Endometrial microvascular endothelial cells (primary cell): ENCODE measurements at regions not wholly inside any gene's neighbourhood (a gene's known extent, or its start where the extent isn't known, plus 50 kb on each side); places are given as distances from the start of the nearest gene placed in this dataset.

Source experiments
- in situ Hi-C: cut with HindIII; loops from 2 replicates; pipeline ENCODE4 v1.10.0; 2017; ENCODE audit warnings: low sequenced_read_pairs, low pct_unique_long_range_greater_than_20kb; ENCODE audit errors: inconsistent ontology term

- in situ Hi-C loops = loop anchor here (25.0 kb wide), 1 partner anchor 278 kb away; the partner anchor contains the start of gene TGFBR2
These were observed 272.5 kb upstream of the TGFBR2 start for GRCh38 chr3:30333903-30334302.

DNA sequence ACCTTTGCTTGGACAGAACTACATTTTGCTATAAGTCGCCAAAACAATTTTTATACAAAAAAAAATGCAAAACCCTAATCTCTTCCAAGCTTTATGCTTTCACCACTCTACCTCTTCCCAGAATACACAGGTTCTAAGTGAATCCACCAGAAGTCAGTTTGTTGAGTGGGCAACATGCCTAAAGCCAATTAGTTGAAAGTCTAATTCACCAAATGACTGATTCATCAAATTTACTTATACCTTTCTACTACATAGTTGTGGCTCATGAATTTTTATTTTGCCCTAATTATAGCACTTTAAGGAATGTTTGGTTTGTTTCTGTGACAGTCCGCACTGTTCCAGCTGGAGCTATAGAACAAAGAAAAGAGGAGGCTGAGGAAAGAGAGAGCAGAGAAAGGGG is 265.9 kb upstream of the TGFBR2 start:
- in situ Hi-C loops = loop anchor here (10.0 to 25.0 kb wide), 2 partner anchors 136 to 272 kb away; partner anchors contain the start of gene TGFBR2

DNA sequence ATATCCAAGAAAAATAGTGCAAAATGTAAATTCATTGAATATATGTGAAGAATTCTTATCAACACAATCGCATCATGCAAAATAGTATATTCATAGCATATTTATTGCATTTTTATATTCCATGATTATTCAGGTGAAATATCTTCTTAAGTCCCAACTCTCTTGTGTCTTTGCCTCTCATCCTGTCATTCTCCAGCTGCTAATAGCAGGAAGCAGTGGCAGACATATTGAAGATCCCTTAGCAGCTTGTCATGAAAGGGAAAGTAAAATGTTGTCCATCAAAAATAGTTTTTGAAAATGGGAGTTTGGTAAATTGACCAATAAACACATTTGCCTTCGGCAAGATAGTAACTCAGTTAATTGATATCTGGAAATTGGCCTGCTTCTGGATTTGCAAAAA is 265.3 kb upstream of the TGFBR2 start:
- in situ Hi-C loops = loop anchor here (10.0 to 25.0 kb wide), 2 partner anchors 136 to 271 kb away; partner anchors contain the start of gene TGFBR2

- in situ Hi-C loops = loop anchor here (10.0 to 25.0 kb wide), 2 partner anchors 137 to 270 kb away; partner anchors contain the start of gene TGFBR2
These were observed 264.6 kb upstream of the TGFBR2 start for GRCh38 chr3:30341851-30342250.

GRCh38 chr3:30342318-30343060 is 263.9 kb upstream of the TGFBR2 start:
- in situ Hi-C loops = loop anchor here (10.0 to 25.0 kb wide), 2 partner anchors 138 to 270 kb away; partner anchors contain the start of gene TGFBR2

DNA sequence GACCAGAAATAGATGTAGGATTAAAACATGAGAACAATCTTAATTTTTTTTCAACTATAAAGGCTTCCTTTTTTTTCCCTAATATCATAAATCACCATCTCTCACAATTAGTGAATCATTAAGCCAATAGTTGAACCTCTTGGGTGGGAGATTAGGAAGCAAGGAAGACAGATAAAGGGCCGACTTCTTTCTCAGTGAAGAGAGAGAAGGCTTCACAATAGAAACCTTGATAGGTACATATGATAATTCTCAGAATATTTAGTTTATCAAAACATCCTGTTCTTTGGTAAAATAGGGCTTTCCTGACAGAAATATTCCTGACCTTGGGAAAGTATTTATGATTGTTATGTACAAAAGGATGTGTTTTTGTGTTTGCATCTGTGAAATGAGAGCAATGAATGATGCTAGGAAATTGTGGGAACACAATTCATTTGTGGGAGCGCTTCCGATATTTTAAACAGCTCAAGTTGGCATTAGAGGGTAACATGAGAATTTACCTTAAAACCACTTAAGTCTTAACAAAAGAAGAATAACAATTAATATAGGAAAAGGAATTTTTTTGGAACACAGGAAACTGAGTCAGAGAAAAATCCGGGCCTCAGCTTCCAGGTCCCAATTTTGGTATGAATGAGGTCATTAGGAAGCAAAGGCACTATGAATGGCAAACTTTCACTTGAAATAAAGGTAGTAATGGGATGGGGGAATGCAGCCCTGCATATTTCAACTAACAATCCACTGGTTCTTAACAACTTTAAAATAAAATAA is 263.2 kb upstream of the TGFBR2 start:
- in situ Hi-C loops = loop anchor here (10.0 to 25.0 kb wide), 2 partner anchors 138 to 269 kb away; partner anchors contain the start of gene TGFBR2

- in situ Hi-C loops = loop anchor here (10.0 to 25.0 kb wide), 2 partner anchors 139 to 268 kb away; partner anchors contain the start of gene TGFBR2
These were observed 262.5 kb upstream of the TGFBR2 start for GRCh38 chr3:30343861-30344260.

GRCh38 chr3:30344288-30344687 is 262.1 kb upstream of the TGFBR2 start:
- in situ Hi-C loops = loop anchor here (10.0 to 25.0 kb wide), 2 partner anchors 139 to 268 kb away; partner anchors contain the start of gene TGFBR2

DNA sequence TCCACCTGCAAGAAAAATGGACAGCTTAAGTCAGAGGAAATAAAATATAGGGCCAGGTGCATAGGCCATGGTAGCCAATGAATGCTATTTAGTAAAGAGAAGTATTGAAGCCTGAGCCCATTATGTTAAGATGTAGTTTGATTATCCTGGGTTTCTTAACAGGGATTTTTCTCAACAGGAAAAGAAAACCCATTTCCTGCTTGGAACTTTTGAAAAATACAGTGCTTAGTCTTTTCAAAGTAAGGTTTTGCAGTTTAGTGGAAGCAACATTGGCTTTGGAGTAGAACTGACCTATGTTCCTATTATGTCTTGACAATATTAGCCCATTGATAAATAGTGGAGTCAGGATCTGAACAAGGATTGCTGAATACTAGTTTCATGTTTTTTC is 259.5 kb upstream of the TGFBR2 start:
- in situ Hi-C loops = loop anchor here (10.0 to 25.0 kb wide), 2 partner anchors 142 to 265 kb away; partner anchors contain the start of gene TGFBR2

DNA sequence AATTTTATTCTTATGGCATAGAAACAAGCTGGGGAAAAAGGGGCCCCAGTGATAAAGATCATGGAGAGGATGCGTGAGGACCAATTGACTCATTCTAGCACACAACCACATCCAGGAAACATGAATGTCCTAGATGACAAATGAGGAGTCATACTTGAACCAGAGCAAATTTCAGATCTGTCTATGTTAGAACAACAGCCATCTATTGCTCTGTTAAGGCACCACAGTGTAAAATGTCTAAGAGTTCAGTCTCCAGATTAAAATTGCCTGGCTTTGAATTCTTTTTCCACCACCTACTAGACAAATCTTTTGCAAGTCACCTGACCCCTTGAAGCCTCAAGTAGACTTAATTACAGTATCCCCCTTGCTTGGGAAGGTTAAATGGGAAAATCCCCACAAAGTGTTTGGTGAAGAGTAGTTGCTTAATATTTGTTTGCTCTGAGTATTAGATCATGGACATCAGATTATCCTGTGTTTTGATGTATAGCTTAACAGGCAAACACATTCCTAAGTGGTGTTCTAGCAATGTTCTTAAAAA is 258.7 kb upstream of the TGFBR2 start:
- in situ Hi-C loops = loop anchor here (10.0 to 25.0 kb wide), 2 partner anchors 143 to 265 kb away; partner anchors contain the start of gene TGFBR2

- in situ Hi-C loops = loop anchor here (10.0 to 25.0 kb wide), 2 partner anchors 145 to 263 kb away; partner anchors contain the start of gene TGFBR2
These were observed 256.9 kb upstream of the TGFBR2 start for GRCh38 chr3:30349507-30349906.

- in situ Hi-C loops = no loop called here
These were observed 256.4 kb upstream of the TGFBR2 start for GRCh38 chr3:30350011-30350410.

- in situ Hi-C loops = no loop called here
These were observed 255.5 kb upstream of the TGFBR2 start for GRCh38 chr3:30350901-30351300.

- in situ Hi-C loops = no loop called here
These were observed 253.7 kb upstream of the TGFBR2 start for GRCh38 chr3:30352410-30353318.

DNA sequence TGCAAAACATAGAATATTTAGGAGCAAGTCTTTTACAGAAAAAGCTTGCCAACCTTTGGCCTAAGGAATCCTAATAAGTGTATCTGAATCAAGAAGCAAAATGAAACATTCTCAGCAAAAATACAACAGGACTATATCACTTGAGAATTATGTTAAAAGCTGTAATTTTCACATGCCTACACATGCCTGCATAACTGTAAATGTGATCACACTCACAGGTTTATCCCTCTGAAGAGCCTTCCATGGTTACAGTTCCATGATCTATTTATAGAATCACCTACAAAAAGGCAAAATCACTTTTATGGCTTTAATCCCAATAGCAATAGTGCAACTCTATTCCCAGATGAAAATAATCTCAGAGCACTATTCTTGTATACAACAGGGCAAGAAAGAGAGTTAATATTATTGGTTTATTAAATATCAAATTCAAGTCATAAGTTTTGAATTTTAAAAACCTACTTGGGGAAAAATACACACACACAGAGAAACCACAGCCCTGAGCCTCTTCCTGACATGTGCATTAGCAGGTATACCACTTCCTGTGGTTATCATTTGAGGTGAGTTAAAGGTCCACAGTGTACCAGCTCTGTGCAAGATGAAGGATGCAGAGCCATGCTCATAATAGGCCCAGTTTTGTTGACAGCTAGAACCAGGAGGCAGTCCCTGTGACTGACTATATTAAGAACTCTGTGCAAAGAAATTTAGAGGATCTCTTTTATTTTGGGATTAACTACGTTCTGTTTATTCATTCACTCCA is 252.5 kb upstream of the TGFBR2 start:
- in situ Hi-C loops = no loop called here

DNA sequence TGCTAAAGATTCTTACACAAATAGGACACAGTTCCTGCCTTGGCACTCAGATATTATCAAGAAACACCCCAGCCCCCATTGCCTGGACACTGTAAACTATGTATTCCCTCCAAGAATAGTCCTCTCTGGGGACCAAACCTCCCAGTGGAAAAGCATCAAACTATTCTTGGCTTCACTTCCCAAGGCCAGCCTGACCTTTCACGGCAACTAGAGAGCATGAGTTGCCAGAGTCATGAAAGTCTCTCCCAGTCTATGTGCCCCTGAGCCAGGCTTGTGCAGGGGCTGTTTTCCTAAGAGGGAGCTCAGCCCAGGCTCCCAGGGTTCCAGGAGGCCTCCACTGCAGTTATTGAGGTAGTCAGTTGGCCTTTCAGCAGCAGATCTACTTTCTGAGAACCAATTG is 251.9 kb upstream of the TGFBR2 start:
- in situ Hi-C loops = no loop called here

GRCh38 chr3:30354972-30355371 is 251.4 kb upstream of the TGFBR2 start:
- in situ Hi-C loops = no loop called here
